Fibroblast of pulmonary artery (primary cell): ENCODE measurements at regions not wholly inside any gene's neighbourhood (a gene's known extent, or its start where the extent isn't known, plus 50 kb on each side); places are given as distances from the start of the nearest gene placed in this dataset.

Experiments used
- DNase-seq: peaks from one replicate; pipeline ENCODE4 v3.0.0-alpha.2; 2010; ENCODE audit warnings: low read depth
- H3K4me3 ChIP-seq: replicated peaks from 2 replicates; pipeline ENCODE4 v1.5.1; 2011; ENCODE audit warnings: low read depth, mild to moderate bottlenecking, control low read depth, low read length, moderate library complexity
- CTCF ChIP-seq: IDR thresholded peaks from 2 replicates; pipeline ENCODE4 v1.5.1; 2011; ENCODE audit warnings: mild to moderate bottlenecking, control low read depth, low read length, inconsistent platforms; ENCODE audit errors: missing control alignments

- no peak overlapping the region for H3K4me3 ChIP-seq
- DNase-seq, result no peak
- no peak for TF ChIP-seq CTCF
Measured at GRCh38 chr3:80368616-80369015, 600.8 kb upstream of the ROBO1 start.

- DNase-seq, result no peak
- no peak for TF ChIP-seq CTCF
- H3K4me3 ChIP-seq, result no peak overlapping the region
Measured at GRCh38 chr3:80366808-80367548, 599.2 kb upstream of the ROBO1 start.

GRCh38 chr3:80357761-80358160, 590.0 kb upstream of the ROBO1 start:
- no peak for DNase-seq
- TF ChIP-seq CTCF, result no peak
- H3K4me3 ChIP-seq, result no peak overlapping the region

GRCh38 chr3:80355144-80355543, 587.3 kb upstream of the ROBO1 start:
- TF ChIP-seq CTCF, result no peak
- DNase-seq, result peak; percentile 8
- H3K4me3 ChIP-seq, result no peak overlapping the region

- TF ChIP-seq CTCF, result no peak
- no peak for DNase-seq
- H3K4me3 ChIP-seq, result no peak overlapping the region
Measured at GRCh38 chr3:80351201-80351600, 583.4 kb upstream of the ROBO1 start.

- no peak overlapping the region for H3K4me3 ChIP-seq
- TF ChIP-seq CTCF, result no peak
Measured at GRCh38 chr3:80350771-80351170, 583.0 kb upstream of the ROBO1 start.

GRCh38 chr3:80338366-80338765, 570.6 kb upstream of the ROBO1 start:
- DNase-seq, result peak; percentile 18
- H3K4me3 ChIP-seq, result no peak overlapping the region
- no peak for TF ChIP-seq CTCF

More at GRCh38 chr3:80350771-80351170, 583.0 kb upstream of the ROBO1 start:
- DNase-seq, result peak; percentile 59
